Epithelial cell of proximal tubule (primary cell): ENCODE measurements at regions not wholly inside any gene's neighbourhood (a gene's known extent, or its start where the extent isn't known, plus 50 kb on each side); places are given as distances from the start of the nearest gene placed in this dataset.

Experiments
- DNase-seq: peaks from one replicate; pipeline ENCODE4 v3.0.0-alpha.2; 2011; ENCODE audit warnings: low read depth
- H3K4me3 ChIP-seq: 2 replicates; pipeline ENCODE4 v1.5.1; 2011; ENCODE audit warnings: low read depth, mild to moderate bottlenecking, low read length
- CTCF ChIP-seq: conservative IDR thresholded peaks from 2 replicates; pipeline ENCODE4 v1.5.1; 2012; ENCODE audit warnings: low read depth, mild to moderate bottlenecking, low read length

DNA sequence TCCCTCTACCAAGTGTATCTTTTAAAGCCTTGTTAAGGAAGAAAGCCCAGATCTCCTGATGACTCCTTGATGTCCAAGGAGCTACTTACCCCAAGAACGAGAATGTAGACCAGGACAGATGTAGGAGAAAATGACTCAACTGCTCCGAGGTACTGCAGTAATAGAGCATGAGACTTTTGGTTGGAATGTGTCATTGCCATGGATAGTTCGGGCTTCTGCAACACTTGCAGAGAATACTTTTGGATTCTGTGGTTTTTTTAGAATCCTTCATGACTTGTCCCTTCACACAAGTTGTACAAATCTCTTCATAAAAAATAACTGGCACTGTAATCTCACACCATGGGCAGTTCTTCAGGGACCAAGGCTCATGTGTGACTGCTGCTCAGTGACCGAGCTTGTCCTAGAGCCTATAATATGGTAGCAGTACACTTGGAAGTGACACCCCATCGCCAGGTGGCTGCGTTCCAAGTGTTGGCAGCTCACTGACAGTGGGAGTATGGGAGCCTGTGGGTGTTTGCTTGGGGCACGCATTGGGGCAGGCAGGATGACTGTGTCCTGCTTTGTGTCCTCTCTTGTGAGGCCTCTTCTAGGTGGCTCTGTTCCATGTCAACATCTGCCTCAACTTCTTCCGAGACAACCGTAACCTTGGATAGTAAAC lies 87.9 kb upstream of the WDR1 start:
- no peak for DNase-seq
- no peak for TF ChIP-seq CTCF
- no peak overlapping the region for H3K4me3 ChIP-seq

DNA sequence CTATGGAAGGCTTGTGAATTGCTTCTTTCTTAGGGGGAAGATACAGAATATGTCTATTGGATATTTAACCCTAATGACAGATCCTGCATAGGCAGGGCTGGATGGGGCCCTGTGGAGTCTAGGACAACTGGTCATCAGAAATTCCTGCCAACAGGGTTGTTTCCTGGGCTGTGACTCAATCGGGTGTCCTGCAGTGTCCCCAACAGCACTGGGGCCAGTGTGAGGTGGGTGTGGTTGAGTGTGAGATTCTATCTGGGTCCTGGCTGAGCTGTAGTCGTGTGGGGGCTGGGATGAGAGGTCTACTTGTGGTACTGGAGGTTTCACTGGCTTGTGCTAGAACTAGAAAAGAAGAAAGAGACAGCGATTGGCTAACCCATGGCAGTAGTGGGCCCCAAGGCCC lies 87.3 kb upstream of the WDR1 start:
- no peak for TF ChIP-seq CTCF
- no peak for DNase-seq
- no peak overlapping the region for H3K4me3 ChIP-seq

GRCh38 chr4:10201381-10202223 lies 85.0 kb upstream of the WDR1 start:
- no peak overlapping the region for H3K4me3 ChIP-seq
- no peak for DNase-seq
- TF ChIP-seq CTCF: no peak

DNA sequence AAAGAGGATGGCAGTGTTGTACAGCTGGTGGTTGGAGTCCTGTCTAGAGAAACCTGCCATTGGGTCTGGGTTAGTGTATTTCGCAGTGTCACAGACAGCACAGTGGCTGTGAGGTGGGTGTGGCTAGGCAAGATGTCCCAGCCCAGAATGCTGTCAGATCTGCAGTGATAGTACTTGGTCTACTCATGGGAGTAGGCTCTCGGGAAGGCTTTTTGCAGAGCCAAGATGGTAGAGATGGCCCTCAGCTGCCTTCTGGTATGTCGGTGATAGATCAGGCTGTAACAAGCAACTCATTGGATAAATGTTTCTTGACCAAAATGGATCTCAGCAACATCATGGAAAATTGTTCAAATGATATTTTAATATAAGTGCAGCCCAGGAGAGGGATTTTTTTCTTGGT lies 84.3 kb upstream of the WDR1 start:
- no peak overlapping the region for H3K4me3 ChIP-seq
- no peak for TF ChIP-seq CTCF
- no peak for DNase-seq

GRCh38 chr4:10198365-10198764 lies 81.8 kb upstream of the WDR1 start:
- no peak for DNase-seq
- TF ChIP-seq CTCF: no peak
- no peak overlapping the region for H3K4me3 ChIP-seq

GRCh38 chr4:10197952-10198351 lies 81.4 kb upstream of the WDR1 start:
- H3K4me3 ChIP-seq: no peak overlapping the region
- TF ChIP-seq CTCF: no peak
- DNase-seq: no peak
